ENCODE measurements at regions not wholly inside any gene's neighbourhood (a gene's known extent, or its start where the extent isn't known, plus 50 kb on each side); places are given as distances from the start of the nearest gene placed in this dataset.

GRCh38 chr3:163508206-163508605 lies 1570.1 kb downstream of the SI start:
- Histone ChIP-seq H2AFZ (ENCODE audit: low read length) (no peak overlapping the region), H3K4me2 (ENCODE audit: insufficient read depth, insufficient read length, low read length) (no peak overlapping the region), H4K8ac (replicated peaks; ENCODE audit: insufficient read length, low read depth, low read length) (no peak overlapping the region), H3K18ac (ENCODE audit: insufficient read length, low read depth, low read length) (no peak overlapping the region), H4K5ac (ENCODE audit: insufficient read length, low read depth, low read length) (no peak overlapping the region), H3K9ac (ENCODE audit: extremely low read depth, insufficient read length, low read length) (no peak overlapping the region), H2BK5ac (ENCODE audit: insufficient read length, low read length) (no peak overlapping the region), H3K4ac (ENCODE audit: low read depth, low read length) (no peak overlapping the region), H2BK15ac (ENCODE audit: low read depth, low read length) (no peak overlapping the region), H3K23me2 (ENCODE audit: insufficient read length, low read depth, low read length, poor library complexity, severe bottlenecking) (no peaks in the 10 kb centered on the region), H4K20me1 (ENCODE audit: control insufficient read depth, insufficient read depth, insufficient read length) (no peaks in the 10 kb centered on the region), H2BK120ac (ENCODE audit: low read depth, low read length, poor library complexity, severe bottlenecking) (no peak overlapping the region), H2BK12ac (ENCODE audit: insufficient read length, low read depth, low read length) (no peak overlapping the region), H3K79me1 (ENCODE audit: insufficient read depth, low read depth, low read length, poor library complexity, severe bottlenecking) (no peaks in the 10 kb centered on the region), H3K27me3 (ENCODE audit: insufficient read depth, low read length) (no peaks in the 10 kb centered on the region), H2BK20ac (ENCODE audit: low read depth, low read length, poor library complexity, severe bottlenecking) (no peak overlapping the region), H3T11ph (ENCODE audit: low read length) (no peak overlapping the region), H3K14ac (ENCODE audit: insufficient read depth, low read length) (no peak overlapping the region), H2AK5ac (ENCODE audit: insufficient read length, low read length) (no peak overlapping the region), H3K56ac (ENCODE audit: insufficient read length, low read depth, low read length) (no peak overlapping the region), H3K4me1 (ENCODE audit: insufficient read depth, low read length) (no peaks in the 10 kb centered on the region), H3K23ac (ENCODE audit: insufficient read length, low read depth, low read length) (no peak overlapping the region), H3K9me3 (ENCODE audit: control insufficient read depth, low read depth, low read length) (no peaks in the 10 kb centered on the region), H3K79me2 (ENCODE audit: insufficient read depth, low read length) (no peaks in the 10 kb centered on the region), H3K27ac (ENCODE audit: insufficient read length, low read depth, low read length) (no peak overlapping the region), H4K91ac (ENCODE audit: insufficient read length, low read depth, low read length) (no peak overlapping the region)
- WGBS (ENCODE audit: extremely low coverage, insufficient read length, low lambda C conversion rate), result no CpG with 5 or more reads among the region's 2 CpGs
- H3K9me3 Mint-ChIP-seq, result no peaks in the 10 kb centered on the region
- H3K36me3 Mint-ChIP-seq (ENCODE audit: insufficient read depth in 1 of 3, low read depth in 3 of 3), result no peaks in the 10 kb centered on the region
- TF ChIP-seq, protein P1, sequence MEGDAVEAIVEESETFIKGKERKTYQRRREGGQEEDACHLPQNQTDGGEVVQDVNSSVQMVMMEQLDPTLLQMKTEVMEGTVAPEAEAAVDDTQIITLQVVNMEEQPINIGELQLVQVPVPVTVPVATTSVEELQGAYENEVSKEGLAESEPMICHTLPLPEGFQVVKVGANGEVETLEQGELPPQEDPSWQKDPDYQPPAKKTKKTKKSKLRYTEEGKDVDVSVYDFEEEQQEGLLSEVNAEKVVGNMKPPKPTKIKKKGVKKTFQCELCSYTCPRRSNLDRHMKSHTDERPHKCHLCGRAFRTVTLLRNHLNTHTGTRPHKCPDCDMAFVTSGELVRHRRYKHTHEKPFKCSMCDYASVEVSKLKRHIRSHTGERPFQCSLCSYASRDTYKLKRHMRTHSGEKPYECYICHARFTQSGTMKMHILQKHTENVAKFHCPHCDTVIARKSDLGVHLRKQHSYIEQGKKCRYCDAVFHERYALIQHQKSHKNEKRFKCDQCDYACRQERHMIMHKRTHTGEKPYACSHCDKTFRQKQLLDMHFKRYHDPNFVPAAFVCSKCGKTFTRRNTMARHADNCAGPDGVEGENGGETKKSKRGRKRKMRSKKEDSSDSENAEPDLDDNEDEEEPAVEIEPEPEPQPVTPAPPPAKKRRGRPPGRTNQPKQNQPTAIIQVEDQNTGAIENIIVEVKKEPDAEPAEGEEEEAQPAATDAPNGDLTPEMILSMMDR (conservative IDR thresholded peaks at IDR 0.05), result no peak
- no peak overlapping the region for H3K27ac Mint-ChIP-seq
- H3K27me3 Mint-ChIP-seq (ENCODE audit: low read depth), result no peaks in the 10 kb centered on the region
- no peaks in the 10 kb centered on the region for H3K4me1 Mint-ChIP-seq
- H3K4me3 Mint-ChIP-seq, result no peak overlapping the region
- DNase-seq, result no peak
